ENCODE measurements at regions not wholly inside any gene's neighbourhood (a gene's known extent, or its start where the extent isn't known, plus 50 kb on each side); places are given as distances from the start of the nearest gene placed in this dataset.

DNA sequence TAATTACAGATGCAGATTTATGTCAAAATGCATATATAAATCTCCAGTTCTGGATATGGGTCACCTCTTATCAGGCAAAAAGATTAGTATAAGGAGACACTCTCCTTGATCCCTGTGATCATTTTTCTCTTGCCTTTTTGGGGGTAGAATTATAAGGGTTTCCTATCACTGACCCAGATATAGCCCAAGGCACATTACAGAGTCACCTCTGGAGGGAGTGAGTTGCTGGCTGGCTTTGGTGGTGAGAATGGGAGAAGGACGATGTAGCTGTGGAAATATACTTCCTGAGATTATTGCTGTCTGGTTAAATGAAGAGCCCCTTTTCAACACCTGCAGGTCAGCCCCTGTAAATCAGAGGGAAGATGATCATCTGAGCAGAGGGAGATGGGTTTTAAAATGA, 418.7 kb downstream of the MTX2 start:
- no peaks in the 10 kb centered on the region for H3K36me3 ChIP-seq
- ATAC-seq (no peak), DNase-seq (no peak)
- H3K9me3 ChIP-seq, result no peaks in the 10 kb centered on the region
- H3K27ac ChIP-seq, result no peak overlapping the region
- TF ChIP-seq, protein P1, sequence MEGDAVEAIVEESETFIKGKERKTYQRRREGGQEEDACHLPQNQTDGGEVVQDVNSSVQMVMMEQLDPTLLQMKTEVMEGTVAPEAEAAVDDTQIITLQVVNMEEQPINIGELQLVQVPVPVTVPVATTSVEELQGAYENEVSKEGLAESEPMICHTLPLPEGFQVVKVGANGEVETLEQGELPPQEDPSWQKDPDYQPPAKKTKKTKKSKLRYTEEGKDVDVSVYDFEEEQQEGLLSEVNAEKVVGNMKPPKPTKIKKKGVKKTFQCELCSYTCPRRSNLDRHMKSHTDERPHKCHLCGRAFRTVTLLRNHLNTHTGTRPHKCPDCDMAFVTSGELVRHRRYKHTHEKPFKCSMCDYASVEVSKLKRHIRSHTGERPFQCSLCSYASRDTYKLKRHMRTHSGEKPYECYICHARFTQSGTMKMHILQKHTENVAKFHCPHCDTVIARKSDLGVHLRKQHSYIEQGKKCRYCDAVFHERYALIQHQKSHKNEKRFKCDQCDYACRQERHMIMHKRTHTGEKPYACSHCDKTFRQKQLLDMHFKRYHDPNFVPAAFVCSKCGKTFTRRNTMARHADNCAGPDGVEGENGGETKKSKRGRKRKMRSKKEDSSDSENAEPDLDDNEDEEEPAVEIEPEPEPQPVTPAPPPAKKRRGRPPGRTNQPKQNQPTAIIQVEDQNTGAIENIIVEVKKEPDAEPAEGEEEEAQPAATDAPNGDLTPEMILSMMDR (IDR thresholded peaks at IDR 0.05), result no peak
- no peak overlapping the region for H3K4me3 ChIP-seq
- intact Hi-C loops (cut with DNase I), result no loop called here
- H3K4me1 ChIP-seq, result no peaks in the 10 kb centered on the region
- peaks cover 0 to 13% of the 10 kb centered on the region in 2 donors for H3K27me3 ChIP-seq

DNA sequence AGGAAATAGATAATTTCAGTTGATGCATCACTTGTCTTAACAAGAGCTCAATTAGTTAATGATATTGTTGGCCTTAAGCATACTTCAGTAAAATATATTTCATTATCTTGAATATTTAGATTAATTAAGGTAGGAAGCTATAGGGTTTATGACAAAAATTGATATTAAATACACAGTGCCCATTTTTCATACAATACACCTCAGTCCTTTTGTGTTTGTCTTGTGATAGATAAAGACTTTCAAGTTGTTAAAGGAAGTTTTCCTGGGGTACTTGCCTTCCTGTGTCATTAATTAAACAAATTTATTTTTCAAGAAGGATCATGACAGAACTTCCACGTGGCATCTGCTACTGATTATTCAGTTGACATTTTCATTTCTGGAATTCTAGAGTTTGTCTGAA, 420.5 kb downstream of the MTX2 start:
- peaks cover 0 to 13% of the 10 kb centered on the region in 2 donors for H3K27me3 ChIP-seq
- no peaks in the 10 kb centered on the region for H3K9me3 ChIP-seq
- DNase-seq (no peak), ATAC-seq (no peak)
- H3K36me3 ChIP-seq, result no peaks in the 10 kb centered on the region
- H3K4me3 ChIP-seq, result no peak overlapping the region
- no peak overlapping the region for H3K27ac ChIP-seq
- intact Hi-C loops (cut with DNase I), result no loop called here
- TF ChIP-seq, protein P1 (IDR thresholded peaks at IDR 0.05), result no peak
- H3K4me1 ChIP-seq, result no peaks in the 10 kb centered on the region

DNA sequence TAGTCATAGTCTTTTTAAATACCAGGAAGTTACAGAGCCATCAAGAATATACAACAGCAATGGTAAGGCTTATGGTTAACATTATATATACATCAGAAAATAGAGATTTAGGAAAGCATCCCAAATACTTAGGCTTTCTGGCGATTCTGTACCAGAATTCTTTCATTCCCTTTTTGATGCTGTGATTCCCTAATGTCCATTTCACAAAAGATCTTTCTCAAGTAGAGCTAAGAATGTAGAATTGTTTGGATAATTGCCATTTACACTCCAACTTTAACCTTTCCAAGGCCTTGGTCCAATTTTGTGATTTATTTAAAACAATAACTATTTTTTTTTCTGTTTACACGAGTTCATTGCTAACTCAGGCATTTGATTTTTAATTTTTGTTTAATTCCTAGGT, 422.2 kb downstream of the MTX2 start:
- intact Hi-C loops (cut with DNase I), result no loop called here
- Histone ChIP-seq H3K36me3 (no peaks in the 10 kb centered on the region), H3K27ac (no peak overlapping the region), H3K27me3 (no peaks in the 10 kb centered on the region), H3K4me1 (no peaks in the 10 kb centered on the region), H3K9me3 (no peaks in the 10 kb centered on the region), H3K4me3 (no peak overlapping the region)
- DNase-seq, result no peak
- ATAC-seq, result no peak
- TF ChIP-seq, protein P1 (IDR thresholded peaks at IDR 0.05), result no peak

DNA sequence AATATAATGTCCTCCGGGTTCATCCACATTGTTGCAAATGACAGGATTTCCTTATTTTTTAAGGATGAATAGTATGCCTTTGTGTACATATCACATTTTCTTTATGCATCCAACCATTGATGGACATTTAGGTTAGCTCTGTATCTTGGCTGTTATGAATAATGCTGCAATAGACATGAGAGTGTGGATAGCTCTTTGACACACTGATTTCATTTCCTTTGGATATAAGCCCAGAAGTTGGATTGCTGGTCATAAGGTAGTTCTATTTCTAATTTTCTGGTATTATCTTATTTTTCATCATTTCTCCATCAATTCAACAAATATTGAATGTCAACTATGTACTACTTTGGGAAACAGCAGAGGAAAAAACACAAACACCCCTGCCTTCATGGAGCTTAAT, 423.3 kb downstream of the MTX2 start:
- no peaks in the 10 kb centered on the region for H3K27me3 ChIP-seq
- TF ChIP-seq, protein P1 (IDR thresholded peaks at IDR 0.05), result no peak
- no peak for ATAC-seq

DNA sequence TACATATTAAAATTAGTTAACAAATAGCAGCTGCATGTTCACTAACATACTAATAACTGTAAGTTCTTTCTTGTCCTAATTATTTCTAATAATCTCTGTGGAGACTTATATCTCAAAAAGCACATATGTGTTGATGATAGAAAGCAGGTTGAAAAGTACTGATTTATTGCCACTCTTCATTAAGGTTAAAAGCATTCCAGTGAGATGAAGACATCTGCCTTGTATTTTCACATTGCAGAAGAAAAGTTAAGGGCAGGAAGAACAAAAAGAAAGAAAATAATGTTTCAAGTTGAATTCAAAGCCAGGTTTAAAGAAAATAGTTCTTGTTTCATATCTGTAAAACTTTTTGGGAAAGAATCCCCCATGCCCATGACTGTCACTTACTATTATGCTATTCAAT, 429.9 kb downstream of the MTX2 start:
- H3K27ac ChIP-seq, result no peak overlapping the region
- no peaks in the 10 kb centered on the region for H3K4me1 ChIP-seq
- no peaks in the 10 kb centered on the region for H3K27me3 ChIP-seq
- no peaks in the 10 kb centered on the region for H3K36me3 ChIP-seq
- TF ChIP-seq, protein P1 (IDR thresholded peaks at IDR 0.05), result no peak
- intact Hi-C loops (cut with DNase I), result no loop called here
- ATAC-seq (no peak), DNase-seq (no peak)
- H3K9me3 ChIP-seq, result no peaks in the 10 kb centered on the region
- no peak overlapping the region for H3K4me3 ChIP-seq

More for the DNA sequence above, 423.3 kb downstream of the MTX2 start:
- H3K27ac ChIP-seq, result no peak overlapping the region
- H3K9me3 ChIP-seq, result no peaks in the 10 kb centered on the region
- DNase-seq, result no peak
- intact Hi-C loops (cut with DNase I), result no loop called here
- H3K36me3 ChIP-seq, result no peaks in the 10 kb centered on the region
- no peaks in the 10 kb centered on the region for H3K4me1 ChIP-seq
- H3K4me3 ChIP-seq, result no peak overlapping the region

Data from left lung (tissue), 4 donors.